ENCODE measurements at regions not wholly inside any gene's neighbourhood (a gene's known extent, or its start where the extent isn't known, plus 50 kb on each side); places are given as distances from the start of the nearest gene placed in this dataset.

- TF ChIP-seq MAX (IDR thresholded peaks at IDR 0.05) (no peak), CTCF (IDR thresholded peaks at IDR 0.05) (no peak), EP300 (IDR thresholded peaks at IDR 0.05) (no peak), MAFK (IDR thresholded peaks at IDR 0.05; ENCODE audit: partially characterized antibody) (no peak), ESRRA (IDR thresholded peaks at IDR 0.05; ENCODE audit: borderline replicate concordance, low read length) (no peak), RFX5 (IDR thresholded peaks at IDR 0.05) (no peak), SREBF2 (IDR thresholded peaks at IDR 0.05) (no peak), POLR2A (IDR thresholded peaks at IDR 0.05; ENCODE audit: low read length) (no peak), CBX8 (IDR thresholded peaks at IDR 0.05) (no peak), CHD2 (IDR thresholded peaks at IDR 0.05; ENCODE audit: low read length, partially characterized antibody) (no peak)
Measured at GRCh38 chr1:116287341-116288200, 85.5 kb upstream of the ATP1A1 start.
